Activated CD4-positive, alpha-beta T cell treated with anti-CD3 and anti-CD28 coated beads, Interleukin-2, Interleukin-4, amounts not matched to agents 100 ng/mL and 50 ng/mL, durations not matched to agents 16 hours and 8 hours (primary cell): ENCODE measurements at regions not wholly inside any gene's neighbourhood (a gene's known extent, or its start where the extent isn't known, plus 50 kb on each side); places are given as distances from the start of the nearest gene placed in this dataset.

ENCODE experiments used
- DNase-seq: peaks from one replicate; pipeline ENCODE4 v3.0.0-alpha.2; 2020; ENCODE audit warnings: low spot score

GRCh38 chr16:87067836-87068761, 249.1 kb downstream of the C16orf95 start:
- DNase-seq: no peak

- DNase-seq: no peak
Measured at GRCh38 chr16:87068762-87069150, 248.4 kb downstream of the C16orf95 start.

- DNase-seq: no peak
Measured at GRCh38 chr16:87070657-87071056, 246.5 kb downstream of the C16orf95 start.

- no peak for DNase-seq
Measured at GRCh38 chr16:87072101-87072500, 245.1 kb downstream of the C16orf95 start.

GRCh38 chr16:87074641-87075318, 242.4 kb downstream of the C16orf95 start:
- DNase-seq: no peak

GRCh38 chr16:87075319-87075860, 241.8 kb downstream of the C16orf95 start:
- no peak for DNase-seq

- DNase-seq: no peak
Measured at GRCh38 chr16:87076331-87076949, 240.8 kb downstream of the C16orf95 start.

GRCh38 chr16:87076950-87077749, 240.0 kb downstream of the C16orf95 start:
- peak; percentile 54 for DNase-seq

- no peak for DNase-seq
Measured at GRCh38 chr16:87077750-87078127, 239.5 kb downstream of the C16orf95 start.

- DNase-seq: no peak
Measured at GRCh38 chr16:87080571-87081167, 236.5 kb downstream of the C16orf95 start.

- DNase-seq: no peak
Measured at GRCh38 chr16:87085441-87085840, 231.8 kb downstream of the C16orf95 start.

GRCh38 chr16:87086156-87086555, 231.0 kb downstream of the C16orf95 start:
- no peak for DNase-seq

GRCh38 chr16:87086575-87086974, 230.6 kb downstream of the C16orf95 start:
- no peak for DNase-seq

GRCh38 chr16:87092958-87093357, 224.2 kb downstream of the C16orf95 start:
- DNase-seq: no peak

GRCh38 chr16:87093804-87094555, 223.2 kb downstream of the C16orf95 start:
- no peak for DNase-seq

GRCh38 chr16:87094556-87094865, 222.7 kb downstream of the C16orf95 start:
- no peak for DNase-seq

- DNase-seq: no peak
Measured at GRCh38 chr16:87095271-87095670, 221.9 kb downstream of the C16orf95 start.

GRCh38 chr16:87096746-87097333, 220.4 kb downstream of the C16orf95 start:
- DNase-seq: no peak

GRCh38 chr16:87098361-87098760, 218.8 kb downstream of the C16orf95 start:
- no peak for DNase-seq

- no peak for DNase-seq
Measured at GRCh38 chr16:87098976-87099720, 218.0 kb downstream of the C16orf95 start.
